ENCODE measurements at regions not wholly inside any gene's neighbourhood (a gene's known extent, or its start where the extent isn't known, plus 50 kb on each side); places are given as distances from the start of the nearest gene placed in this dataset.
"Not testable (repeated sequence)": the region's sequence is repeated elsewhere in the genome, so short reads cannot be mapped to it uniquely, and the experiment has no call there.

- Mint-ChIP-seq H3K9me3 (ENCODE audit: unreplicated experiment) (no peaks in the 10 kb centered on the region), H3K27me3 (ENCODE audit: unreplicated experiment) (no peaks in the 10 kb centered on the region), H3K4me1 (ENCODE audit: low read depth, unreplicated experiment) (no peaks in the 10 kb centered on the region), H3K27ac (ENCODE audit: unreplicated experiment) (no peak overlapping the region), H3K4me3 (ENCODE audit: unreplicated experiment) (no peak overlapping the region), H3K36me3 (ENCODE audit: unreplicated experiment) (no peaks in the 10 kb centered on the region)
- TF ChIP-seq CTCF (IDR thresholded peaks at IDR 0.05; ENCODE audit: partially characterized antibody, unreplicated experiment): no peak
- no peak for DNase-seq
Observed at GRCh38 chr1:217049721-217050120, 326.5 kb upstream of the ESRRG start.

DNA sequence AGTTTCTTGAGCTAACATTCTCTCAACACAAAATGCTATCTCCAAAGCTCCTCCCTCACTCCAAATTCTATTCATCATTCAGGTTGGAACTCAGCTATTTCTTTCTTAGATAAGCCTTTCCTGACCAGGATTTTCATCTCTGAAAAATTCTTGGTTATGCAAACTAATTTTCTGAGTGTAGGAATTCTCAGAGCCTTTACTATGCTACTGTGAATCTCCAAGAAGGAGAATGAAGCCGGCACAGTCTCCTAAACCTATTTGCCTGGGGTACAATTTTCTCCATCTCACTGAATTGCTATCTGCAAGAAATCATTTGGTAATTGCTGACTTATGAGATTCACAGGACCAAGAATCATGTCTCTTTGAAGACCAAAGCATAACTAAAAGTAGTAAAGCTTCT is 325.9 kb upstream of the ESRRG start:
- TF ChIP-seq CTCF (IDR thresholded peaks at IDR 0.05; ENCODE audit: partially characterized antibody, unreplicated experiment): no peak
- Mint-ChIP-seq H3K36me3 (ENCODE audit: unreplicated experiment) (no peaks in the 10 kb centered on the region), H3K4me3 (ENCODE audit: unreplicated experiment) (no peak overlapping the region), H3K27ac (ENCODE audit: unreplicated experiment) (no peak overlapping the region), H3K9me3 (ENCODE audit: unreplicated experiment) (no peaks in the 10 kb centered on the region), H3K27me3 (ENCODE audit: unreplicated experiment) (no peaks in the 10 kb centered on the region), H3K4me1 (ENCODE audit: low read depth, unreplicated experiment) (no peaks in the 10 kb centered on the region)
- DNase-seq: no peak

GRCh38 chr1:217048104-217048707 is 325.0 kb upstream of the ESRRG start:
- peak; percentile 44 for DNase-seq
- peak; percentile 16 for TF ChIP-seq CTCF (IDR thresholded peaks at IDR 0.05; ENCODE audit: partially characterized antibody, unreplicated experiment)
- Mint-ChIP-seq H3K4me3 (ENCODE audit: unreplicated experiment) (no peak overlapping the region), H3K36me3 (ENCODE audit: unreplicated experiment) (no peaks in the 10 kb centered on the region), H3K27ac (ENCODE audit: unreplicated experiment) (no peak overlapping the region), H3K9me3 (ENCODE audit: unreplicated experiment) (no peaks in the 10 kb centered on the region), H3K4me1 (ENCODE audit: low read depth, unreplicated experiment) (no peaks in the 10 kb centered on the region), H3K27me3 (ENCODE audit: unreplicated experiment) (no peaks in the 10 kb centered on the region)

- Mint-ChIP-seq H3K27me3 (ENCODE audit: unreplicated experiment) (peaks cover 3% of the 10 kb centered on the region), H3K4me1 (ENCODE audit: low read depth, unreplicated experiment) (no peaks in the 10 kb centered on the region), H3K9me3 (ENCODE audit: unreplicated experiment) (peaks cover 4% of the 10 kb centered on the region), H3K36me3 (ENCODE audit: unreplicated experiment) (peaks cover 21% of the 10 kb centered on the region), H3K4me3 (ENCODE audit: unreplicated experiment) (no peak overlapping the region), H3K27ac (ENCODE audit: unreplicated experiment) (no peak overlapping the region)
- no peak for DNase-seq
- no peak for TF ChIP-seq CTCF (IDR thresholded peaks at IDR 0.05; ENCODE audit: partially characterized antibody, unreplicated experiment)
Observed at GRCh38 chr1:217040711-217041455, 317.7 kb upstream of the ESRRG start.

- TF ChIP-seq CTCF (IDR thresholded peaks at IDR 0.05; ENCODE audit: partially characterized antibody, unreplicated experiment): no peak
- H3K9me3 Mint-ChIP-seq (ENCODE audit: unreplicated experiment): peaks cover 4% of the 10 kb centered on the region
Observed at GRCh38 chr1:217039926-217040325, 316.7 kb upstream of the ESRRG start.

GRCh38 chr1:217039139-217039538 is 315.9 kb upstream of the ESRRG start:
- H3K36me3 Mint-ChIP-seq (ENCODE audit: unreplicated experiment): peaks cover 21% of the 10 kb centered on the region
- H3K27ac Mint-ChIP-seq (ENCODE audit: unreplicated experiment); H3K9me3 Mint-ChIP-seq (ENCODE audit: unreplicated experiment); H3K4me1 Mint-ChIP-seq (ENCODE audit: low read depth, unreplicated experiment); H3K27me3 Mint-ChIP-seq (ENCODE audit: unreplicated experiment); H3K4me3 Mint-ChIP-seq (ENCODE audit: unreplicated experiment); DNase-seq: not testable (repeated sequence)

More at GRCh38 chr1:217039926-217040325, 316.7 kb upstream of the ESRRG start:
- Mint-ChIP-seq H3K27me3 (ENCODE audit: unreplicated experiment) (peaks cover 3% of the 10 kb centered on the region), H3K4me1 (ENCODE audit: low read depth, unreplicated experiment) (no peaks in the 10 kb centered on the region), H3K36me3 (ENCODE audit: unreplicated experiment) (peaks cover 21% of the 10 kb centered on the region), H3K4me3 (ENCODE audit: unreplicated experiment) (no peak overlapping the region), H3K27ac (ENCODE audit: unreplicated experiment) (no peak overlapping the region)
- DNase-seq: no peak

Data from glutamatergic neuron (in vitro differentiated cells).